Breast epithelium (tissue), 4 donors: ENCODE measurements at regions not wholly inside any gene's neighbourhood (a gene's known extent, or its start where the extent isn't known, plus 50 kb on each side); places are given as distances from the start of the nearest gene placed in this dataset.
"Not testable (repeated sequence)": the region's sequence is repeated elsewhere in the genome, so short reads cannot be mapped to it uniquely, and the experiment has no call there.

Source experiments
- DNase-seq, 2 donors: peaks; one replicate each; pipeline ENCODE4 v3.0.0-alpha.2; 2019; ENCODE audit warnings: low spot score in 2 of 2
- H3K27ac ChIP-seq, 2 donors: fragments of 200-600 bp; sonication (generic) in 1 of 2; one replicate each; pipeline ENCODE4 v1.5.1; 2016 to 2019; ENCODE audit warnings: mild to moderate bottlenecking in 1 of 2
- H3K27me3 ChIP-seq, 2 donors: fragments of 200-600 bp; sonication (generic) in 1 of 2; one replicate each; pipeline versions ENCODE4 v1.5.1 to v1.6.0; 2017 to 2019; ENCODE audit warnings: control low read depth in 1 of 2, mild to moderate bottlenecking in 1 of 2
- H3K36me3 ChIP-seq: fragments of 200-600 bp; one replicate; pipeline ENCODE4 v1.5.1; 2019
- H3K4me1 ChIP-seq, 2 donors: fragments of 200-600 bp; sonication (generic); one replicate each; pipeline ENCODE4 v1.5.1; 2016 to 2019; ENCODE audit warnings: control low read depth in 1 of 2
- H3K4me3 ChIP-seq, 3 donors: fragments of 200-600 bp; sonication (generic); 1 replicate in 2 of 3; 2 replicates in 1 of 3; pipeline ENCODE4 v1.5.1; 2016 to 2019; ENCODE audit warnings: mild to moderate bottlenecking in 3 of 3, moderate library complexity in 2 of 3
- H3K9me3 ChIP-seq, 2 donors: fragments of 200-600 bp; sonication (generic) in 1 of 2; one replicate each; pipeline ENCODE4 v1.5.1; 2016 to 2019; ENCODE audit warnings: control low read depth in 1 of 2
- POLR2A ChIP-seq: fragments of 450-650 bp; IDR thresholded peaks from one replicate; pipeline ENCODE4 v1.6.1; 2016; ENCODE audit warnings: antibody characterized with exemption, mild to moderate bottlenecking, moderate library complexity
- POLR2AphosphoS5 ChIP-seq, 3 donors: sonication (generic); formaldehyde crosslinking; IDR thresholded peaks; one replicate each; pipeline ENCODE4 v1.6.1; 2017; ENCODE audit warnings: antibody characterized with exemption in 3 of 3
- intact Hi-C: fragments of 100-400 bp; cut with DNase I; formaldehyde crosslinking; loops from one replicate; pipeline ENCODE4 v1.15.1; 2023; ENCODE audit warnings: low total_unique reads
- TF ChIP-seq, protein P1 (sequence below), 3 donors: fragments of 450-650 bp; IDR thresholded peaks; one replicate each; pipeline ENCODE4 v1.5.1; 2016 to 2017; ENCODE audit warnings: antibody characterized with exemption in 3 of 3, mild to moderate bottlenecking in 3 of 3, moderate library complexity in 3 of 3

DNA sequence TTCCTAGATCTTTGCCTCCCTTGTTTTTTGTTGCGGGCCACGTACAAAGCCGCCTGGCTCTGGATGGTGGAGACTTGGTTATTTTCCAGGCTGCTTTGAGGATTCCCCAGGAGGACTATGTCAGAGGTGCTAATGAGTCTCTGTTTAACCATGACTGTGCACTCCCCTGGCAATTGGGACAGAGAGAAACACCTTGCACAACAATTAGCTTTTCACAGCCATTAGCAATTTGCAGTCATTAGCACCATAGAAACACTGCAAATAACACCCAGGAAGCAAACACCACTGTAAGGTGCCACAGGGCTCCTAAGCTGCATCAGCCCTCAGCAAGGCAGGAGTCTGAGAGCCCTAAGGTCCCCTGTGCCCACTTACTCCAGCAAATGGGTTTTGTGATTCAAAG, 201.0 kb upstream of the VLDLR start:
- Histone ChIP-seq H3K27me3 (no peaks in the 10 kb centered on the region), H3K36me3 (no peaks in the 10 kb centered on the region), H3K4me1 (no peaks in the 10 kb centered on the region), H3K4me3 (no peak overlapping the region), H3K27ac (no peak overlapping the region), H3K9me3 (no peaks in the 10 kb centered on the region)
- intact Hi-C loops = no loop called here
- no peak for DNase-seq
- no peak for TF ChIP-seq POLR2A
- TF ChIP-seq POLR2AphosphoS5 (IDR thresholded peaks at IDR 0.05) = no peak
- TF ChIP-seq, protein P1, sequence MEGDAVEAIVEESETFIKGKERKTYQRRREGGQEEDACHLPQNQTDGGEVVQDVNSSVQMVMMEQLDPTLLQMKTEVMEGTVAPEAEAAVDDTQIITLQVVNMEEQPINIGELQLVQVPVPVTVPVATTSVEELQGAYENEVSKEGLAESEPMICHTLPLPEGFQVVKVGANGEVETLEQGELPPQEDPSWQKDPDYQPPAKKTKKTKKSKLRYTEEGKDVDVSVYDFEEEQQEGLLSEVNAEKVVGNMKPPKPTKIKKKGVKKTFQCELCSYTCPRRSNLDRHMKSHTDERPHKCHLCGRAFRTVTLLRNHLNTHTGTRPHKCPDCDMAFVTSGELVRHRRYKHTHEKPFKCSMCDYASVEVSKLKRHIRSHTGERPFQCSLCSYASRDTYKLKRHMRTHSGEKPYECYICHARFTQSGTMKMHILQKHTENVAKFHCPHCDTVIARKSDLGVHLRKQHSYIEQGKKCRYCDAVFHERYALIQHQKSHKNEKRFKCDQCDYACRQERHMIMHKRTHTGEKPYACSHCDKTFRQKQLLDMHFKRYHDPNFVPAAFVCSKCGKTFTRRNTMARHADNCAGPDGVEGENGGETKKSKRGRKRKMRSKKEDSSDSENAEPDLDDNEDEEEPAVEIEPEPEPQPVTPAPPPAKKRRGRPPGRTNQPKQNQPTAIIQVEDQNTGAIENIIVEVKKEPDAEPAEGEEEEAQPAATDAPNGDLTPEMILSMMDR (IDR thresholded peaks at IDR 0.05) = no peak

DNA sequence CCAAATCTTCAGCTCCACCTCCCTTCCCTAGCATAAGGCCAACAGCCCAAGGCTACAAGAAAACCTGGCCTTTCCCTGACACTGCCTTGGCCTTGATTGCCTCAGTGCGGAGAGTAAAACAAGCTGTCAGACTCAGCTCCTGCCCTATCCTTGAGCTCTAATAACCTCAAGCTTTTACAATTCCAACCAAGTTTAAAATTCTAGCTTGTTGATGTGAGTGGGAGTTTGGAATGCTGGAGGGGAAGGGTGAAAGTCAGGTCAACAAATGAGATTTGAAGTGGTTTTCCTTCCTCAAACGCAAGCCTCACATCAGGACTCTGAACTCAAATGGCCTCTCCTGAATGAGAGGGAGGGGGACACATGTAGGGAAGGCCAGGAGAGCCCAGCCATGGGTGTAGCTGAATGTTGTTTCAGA, 197.0 kb upstream of the VLDLR start:
- H3K27me3 ChIP-seq = no peaks in the 10 kb centered on the region
- no peaks in the 10 kb centered on the region for H3K36me3 ChIP-seq
- intact Hi-C loops = no loop called here
- H3K27ac ChIP-seq = peak overlapping the region; percentile 64 to 73
- peak in 1 of 2 donors; percentile 68 for DNase-seq
- TF ChIP-seq, protein P1 (IDR thresholded peaks at IDR 0.05) = no peak
- TF ChIP-seq POLR2AphosphoS5 (IDR thresholded peaks at IDR 0.05) = peak in 1 of 3 donors; percentile 28
- H3K4me1 ChIP-seq = no peaks in the 10 kb centered on the region
- no peak overlapping the region for H3K4me3 ChIP-seq
- no peaks in the 10 kb centered on the region for H3K9me3 ChIP-seq

DNA sequence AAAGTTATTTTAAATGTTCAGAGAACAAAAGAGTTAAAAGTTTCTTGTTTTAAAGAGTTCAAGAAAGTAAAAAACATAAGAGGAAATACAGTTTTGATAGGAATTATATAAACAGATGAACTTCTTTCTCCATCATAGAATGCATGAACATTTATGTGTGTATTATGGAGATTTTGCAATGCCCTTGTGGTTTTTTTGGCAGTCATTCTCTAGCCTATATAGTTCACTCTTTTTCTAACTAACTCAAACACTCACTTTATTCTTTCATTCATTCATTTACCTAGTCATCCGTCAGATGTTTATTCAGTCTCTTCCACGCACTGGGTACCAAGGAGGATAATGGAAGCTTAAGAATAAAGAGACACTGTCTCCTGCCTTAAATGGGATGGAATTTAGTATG, 195.9 kb upstream of the VLDLR start:
- H3K9me3 ChIP-seq = no peaks in the 10 kb centered on the region

DNA sequence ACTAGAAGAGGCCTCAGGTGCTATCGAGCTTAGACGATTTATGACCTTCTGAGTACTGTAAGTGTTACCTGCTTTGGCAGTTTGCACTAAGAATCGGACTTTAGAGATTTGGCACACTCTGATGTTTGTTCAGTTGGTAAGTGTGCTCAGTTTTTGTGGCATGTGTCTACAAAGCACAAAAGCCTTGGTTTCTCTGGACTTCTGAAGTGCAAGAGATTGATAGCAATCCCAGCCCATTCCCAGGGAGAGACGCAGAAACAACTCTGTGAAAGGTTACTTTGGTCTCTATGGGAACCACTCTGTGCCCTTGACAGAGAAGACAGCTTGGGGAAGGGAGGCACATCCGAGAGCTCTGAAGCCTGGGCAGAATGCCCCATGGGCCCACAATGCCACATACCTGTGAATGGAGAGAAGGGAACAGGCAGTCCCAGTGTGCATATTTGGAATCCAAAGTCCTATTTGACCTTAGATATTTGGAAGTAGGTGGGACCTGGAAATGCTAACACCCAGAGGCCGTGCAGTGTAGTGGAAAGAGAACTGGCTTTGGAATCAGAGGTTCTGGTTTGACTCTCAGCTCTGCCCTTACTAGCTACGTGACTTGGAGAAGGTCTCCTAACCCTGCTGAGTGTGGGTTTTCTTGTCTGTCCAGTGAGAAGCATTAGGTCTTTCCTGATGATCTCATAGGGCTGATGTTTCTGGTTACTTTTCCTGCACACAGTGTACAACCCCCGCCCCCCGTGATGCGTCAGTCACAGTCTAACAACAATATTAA, 194.3 kb upstream of the VLDLR start:
- peak in 1 of 2 donors; percentile 46 for DNase-seq
- Histone ChIP-seq H3K4me3 (no peak overlapping the region), H3K9me3 (no peaks in the 10 kb centered on the region), H3K4me1 (no peaks in the 10 kb centered on the region), H3K36me3 (no peaks in the 10 kb centered on the region), H3K27ac (peak overlapping the region in 1 of 2 donors; percentile 55), H3K27me3 (no peaks in the 10 kb centered on the region)
- TF ChIP-seq POLR2A = no peak
- TF ChIP-seq, protein P1 (IDR thresholded peaks at IDR 0.05) = no peak
- no peak for TF ChIP-seq POLR2AphosphoS5 (IDR thresholded peaks at IDR 0.05)
- intact Hi-C loops = no loop called here

More for the DNA sequence above, 195.9 kb upstream of the VLDLR start:
- no peak overlapping the region for H3K4me3 ChIP-seq
- intact Hi-C loops = no loop called here
- no peaks in the 10 kb centered on the region for H3K36me3 ChIP-seq
- DNase-seq = no peak
- H3K27me3 ChIP-seq = no peaks in the 10 kb centered on the region
- peak overlapping the region in 1 of 2 donors; percentile 73 for H3K27ac ChIP-seq
- no peak for TF ChIP-seq POLR2A
- TF ChIP-seq, protein P1 (IDR thresholded peaks at IDR 0.05) = no peak
- TF ChIP-seq POLR2AphosphoS5 (IDR thresholded peaks at IDR 0.05) = no peak
- no peaks in the 10 kb centered on the region for H3K4me1 ChIP-seq

DNA sequence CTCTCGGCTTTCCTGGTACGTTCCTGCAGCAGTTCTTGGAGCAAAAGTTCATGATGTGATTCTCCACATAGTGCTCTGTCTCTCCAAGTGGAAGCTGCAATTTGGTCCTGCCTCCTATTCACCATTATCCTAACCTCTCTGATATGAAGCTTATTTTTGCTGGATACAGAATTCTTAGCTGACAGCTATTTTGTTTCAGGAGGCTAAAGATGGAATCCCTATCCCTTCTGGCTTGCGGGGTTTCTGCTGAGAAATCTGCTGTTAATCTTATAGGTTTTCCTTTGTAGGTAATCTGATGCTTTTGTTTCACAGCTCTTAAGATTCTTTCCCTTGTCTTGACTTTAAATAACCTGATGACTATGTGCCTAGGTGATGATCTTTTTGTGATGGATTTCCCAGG, 181.6 kb upstream of the VLDLR start:
- no peaks in the 10 kb centered on the region for H3K36me3 ChIP-seq
- intact Hi-C loops = no loop called here
- no peaks in the 10 kb centered on the region for H3K27me3 ChIP-seq
- H3K27ac ChIP-seq = no peak overlapping the region
- no peak for DNase-seq
- H3K4me3 ChIP-seq = no peak overlapping the region
- peaks cover 8 to 11% of the 10 kb centered on the region in 2 donors for H3K9me3 ChIP-seq
- TF ChIP-seq, protein P1 (IDR thresholded peaks at IDR 0.05) = no peak
- TF ChIP-seq POLR2A (no peak), POLR2AphosphoS5 (IDR thresholded peaks at IDR 0.05) (no peak)
- H3K4me1 ChIP-seq = no peaks in the 10 kb centered on the region

DNA sequence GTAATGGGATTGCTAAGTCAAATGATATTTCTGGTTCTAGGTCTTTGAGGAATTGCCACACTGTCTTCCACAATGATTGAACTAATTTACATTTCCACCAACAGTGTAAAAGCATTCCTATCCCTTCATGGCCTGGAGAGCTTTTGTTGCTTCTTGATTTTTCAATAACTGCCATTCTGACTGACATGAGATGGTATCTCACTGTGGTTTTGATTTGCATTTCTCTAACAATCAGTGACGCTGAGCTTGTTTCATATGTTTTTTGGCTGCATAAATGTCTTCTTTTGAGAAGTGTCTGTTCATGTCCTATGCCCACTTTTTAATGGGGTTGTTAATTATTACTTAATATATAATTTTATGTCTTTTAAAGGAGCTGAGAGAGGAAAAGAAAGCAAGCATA, 177.7 kb upstream of the VLDLR start:
- DNase-seq, H3K27me3 ChIP-seq, H3K4me1 ChIP-seq, intact Hi-C loops, H3K27ac ChIP-seq, H3K4me3 ChIP-seq, H3K36me3 ChIP-seq: not testable (repeated sequence)
- H3K9me3 ChIP-seq = peaks cover 8 to 11% of the 10 kb centered on the region in 2 donors
